ENCODE measurements at regions not wholly inside any gene's neighbourhood (a gene's known extent, or its start where the extent isn't known, plus 50 kb on each side); places are given as distances from the start of the nearest gene placed in this dataset.

- TF ChIP-seq CTCF (IDR thresholded peaks at IDR 0.05), result no peak
- intact Hi-C loops (cut with DNase I), result no loop called here
- ATAC-seq (no peak), DNase-seq (no peak)
- H3K9me3 ChIP-seq, result no peaks in the 10 kb centered on the region
- 84 to 88% methylated on average over 18 of the region's 18 CpGs for WGBS, 2 donors
- H3K4me3 ChIP-seq, result no peak overlapping the region
- peaks cover 0 to 19% (median 5%) of the 10 kb centered on the region in 7 donors for H3K27me3 ChIP-seq
- H3K36me3 ChIP-seq, result no peaks in the 10 kb centered on the region
- no peak overlapping the region for H3K27ac ChIP-seq
- no peaks in the 10 kb centered on the region for H3K4me1 ChIP-seq
Measured at GRCh38 chr10:130568246-130568645, 432.1 kb downstream of the GLRX3 start.

- TF ChIP-seq CTCF (IDR thresholded peaks at IDR 0.05), result no peak
- no peak overlapping the region for H3K4me3 ChIP-seq
- WGBS, 2 donors, result 65 to 70% methylated on average over 7 of the region's 7 CpGs
Measured at GRCh38 chr10:130570074-130570473, 433.9 kb downstream of the GLRX3 start.

GRCh38 chr10:130571674-130572073 is 435.5 kb downstream of the GLRX3 start:
- DNase-seq, result no peak
- intact Hi-C loops (cut with DNase I), result no loop called here
- H3K4me1 ChIP-seq, result no peaks in the 10 kb centered on the region
- H3K4me3 ChIP-seq, result no peak overlapping the region
- no peak overlapping the region for H3K27ac ChIP-seq
- WGBS, 2 donors, result 53 to 71% methylated on average over 9 of the region's 9 CpGs
- no peaks in the 10 kb centered on the region for H3K9me3 ChIP-seq
- H3K27me3 ChIP-seq, result peaks cover 0 to 25% (median 4%) of the 10 kb centered on the region in 7 donors
- no peak for ATAC-seq
- no peak for TF ChIP-seq CTCF (IDR thresholded peaks at IDR 0.05)
- H3K36me3 ChIP-seq, result no peaks in the 10 kb centered on the region

More at GRCh38 chr10:130570074-130570473, 433.9 kb downstream of the GLRX3 start:
- Histone ChIP-seq H3K9me3 (no peaks in the 10 kb centered on the region), H3K27ac (no peak overlapping the region), H3K4me1 (no peaks in the 10 kb centered on the region), H3K36me3 (no peaks in the 10 kb centered on the region), H3K27me3 (peaks cover 0 to 26% (median 6%) of the 10 kb centered on the region in 7 donors)
- intact Hi-C loops (cut with DNase I), result no loop called here
- ATAC-seq (no peak), DNase-seq (no peak)

- Histone ChIP-seq H3K4me3 (no peak overlapping the region), H3K9me3 (no peaks in the 10 kb centered on the region), H3K27ac (no peak overlapping the region), H3K36me3 (no peaks in the 10 kb centered on the region), H3K4me1 (no peaks in the 10 kb centered on the region), H3K27me3 (peaks cover 0 to 32% (median 11%) of the 10 kb centered on the region in 7 donors)
- TF ChIP-seq CTCF (IDR thresholded peaks at IDR 0.05), result no peak
- WGBS, 2 donors, result 73 to 75% methylated on average over 6 of the region's 6 CpGs
- ATAC-seq, result no peak
- intact Hi-C loops (cut with DNase I), result no loop called here
- no peak for DNase-seq
Measured at GRCh38 chr10:130573446-130573845, 437.3 kb downstream of the GLRX3 start.
